Caco-2 (cell line): ENCODE measurements at regions not wholly inside any gene's neighbourhood (a gene's known extent, or its start where the extent isn't known, plus 50 kb on each side); places are given as distances from the start of the nearest gene placed in this dataset.

ENCODE experiments used
- BruUV-seq: library from RNA; stranded (reverse); fragments of 400-500 nt; replicated peaks from 2 replicates; lab custom pipeline; 2021; lab: Mats Ljungman, UMichigan
- CTCF ChIA-PET: fragments of 300-600 bp; sonication (Branson Sonifier 250); formaldehyde crosslinking; loops from one replicate; lab custom pipeline; 2022; ENCODE audit warnings: antibody characterized with exemption; lab: Charles Lee
- POLR2A ChIA-PET: fragments of 300-600 bp; sonication (Branson Sonifier 250); formaldehyde crosslinking; loops from one replicate; lab custom pipeline; 2022; ENCODE audit warnings: antibody characterized with exemption; lab: Charles Lee
- DNase-seq, 2 experiments: peaks; one replicate each; pipeline versions ENCODE4 v3.0.0 to v3.0.0-alpha.2; 2020 to 2022
- H3K27me3 ChIP-seq: replicated peaks from 2 replicates; pipeline ENCODE4 v1.6.0; 2011; ENCODE audit warnings: low read length; ENCODE audit not compliant: control insufficient read depth, insufficient read depth
- H3K36me3 ChIP-seq: 2 replicates; pipeline ENCODE4 v1.5.1; 2011; ENCODE audit warnings: low read length; ENCODE audit not compliant: control insufficient read depth, insufficient read depth
- H3K4me1 ChIP-seq: fragments of 250-450 bp; sonication (Bioruptor Pico); 2 replicates; pipeline ENCODE4 v1.5.1; 2020; ENCODE audit warnings: mild to moderate bottlenecking
- H3K4me3 ChIP-seq: 2 replicates; pipeline ENCODE4 v1.5.1; 2011; ENCODE audit warnings: low read depth, mild to moderate bottlenecking, control low read depth, low read length
- H3K9me3 ChIP-seq: fragments of 250-450 bp; sonication (Bioruptor Pico); 2 replicates; pipeline ENCODE4 v1.5.1; 2020; ENCODE audit warnings: mild to moderate bottlenecking, moderate library complexity
- H3K27ac Mint-ChIP-seq: one replicate; pipeline ENCODE4 v1.8.0; 2022; ENCODE audit warnings: mixed read lengths; ENCODE audit not compliant: unreplicated experiment
- H3K27me3 Mint-ChIP-seq: one replicate; pipeline ENCODE4 v1.8.0; 2022; ENCODE audit warnings: mixed read lengths; ENCODE audit not compliant: insufficient read depth, unreplicated experiment
- H3K36me3 Mint-ChIP-seq: one replicate; pipeline ENCODE4 v1.8.0; 2022; ENCODE audit warnings: mild to moderate bottlenecking, mixed read lengths; ENCODE audit not compliant: insufficient read depth, unreplicated experiment
- H3K4me1 Mint-ChIP-seq: one replicate; pipeline ENCODE4 v1.8.0; 2022; ENCODE audit warnings: low read depth, mixed read lengths; ENCODE audit not compliant: unreplicated experiment
- H3K4me3 Mint-ChIP-seq: one replicate; pipeline ENCODE4 v1.8.0; 2022; ENCODE audit warnings: mild to moderate bottlenecking, moderate library complexity, mixed read lengths; ENCODE audit not compliant: unreplicated experiment
- H3K9me3 Mint-ChIP-seq: one replicate; pipeline ENCODE4 v1.8.0; 2022; ENCODE audit warnings: mixed read lengths; ENCODE audit not compliant: unreplicated experiment
- intact Hi-C: fragments of 100-400 bp; cut with micrococcal nuclease; formaldehyde crosslinking; loops from one replicate; pipeline ENCODE4 v1.10.0; 2022; ENCODE audit not compliant: unreplicated experiment
- TF ChIP-seq, protein P1 (sequence below), 2 experiments: fragments of 200-600 bp in 1 of 2; IDR thresholded peaks; 1 replicate in 1 of 2; 2 replicates in 1 of 2; pipeline versions ENCODE4 v1.5.1 to v1.8.0; 2011 to 2022; ENCODE audit warnings: antibody characterized with exemption in 1 of 2, control low read depth in 1 of 2, inconsistent platforms in 1 of 2, low read depth in 1 of 2, low read length in 1 of 2, mild to moderate bottlenecking in 1 of 2, moderate library complexity in 1 of 2; ENCODE audit not compliant: insufficient read depth in 1 of 2, severe bottlenecking in 1 of 2, unreplicated experiment in 1 of 2

DNA sequence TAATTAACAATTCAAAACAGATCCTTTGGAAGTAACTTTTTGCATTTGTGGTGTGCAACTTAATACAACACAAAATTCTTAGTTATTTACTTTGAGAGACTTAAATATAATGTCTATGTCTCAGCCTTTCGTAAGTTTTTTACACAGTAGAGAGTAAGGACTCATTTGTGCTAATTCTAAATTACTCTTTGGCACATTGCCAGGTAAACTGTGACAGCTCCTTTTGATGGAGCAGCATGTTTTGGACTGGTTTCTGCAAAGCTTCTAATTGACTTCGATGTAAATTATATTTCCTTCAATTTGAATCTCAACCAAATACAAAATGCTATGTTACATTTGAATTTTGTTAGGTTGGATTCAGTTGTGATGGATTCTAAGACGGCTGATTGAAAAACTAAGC is 450.7 kb upstream of the OPRM1 start:
- ChIA-PET CTCF (no interaction called here), POLR2A (no interaction called here)
- H3K27me3 ChIP-seq = no peaks in the 10 kb centered on the region
- DNase-seq = no peak
- no peaks in the 10 kb centered on the region for H3K4me1 Mint-ChIP-seq
- TF ChIP-seq, protein P1, sequence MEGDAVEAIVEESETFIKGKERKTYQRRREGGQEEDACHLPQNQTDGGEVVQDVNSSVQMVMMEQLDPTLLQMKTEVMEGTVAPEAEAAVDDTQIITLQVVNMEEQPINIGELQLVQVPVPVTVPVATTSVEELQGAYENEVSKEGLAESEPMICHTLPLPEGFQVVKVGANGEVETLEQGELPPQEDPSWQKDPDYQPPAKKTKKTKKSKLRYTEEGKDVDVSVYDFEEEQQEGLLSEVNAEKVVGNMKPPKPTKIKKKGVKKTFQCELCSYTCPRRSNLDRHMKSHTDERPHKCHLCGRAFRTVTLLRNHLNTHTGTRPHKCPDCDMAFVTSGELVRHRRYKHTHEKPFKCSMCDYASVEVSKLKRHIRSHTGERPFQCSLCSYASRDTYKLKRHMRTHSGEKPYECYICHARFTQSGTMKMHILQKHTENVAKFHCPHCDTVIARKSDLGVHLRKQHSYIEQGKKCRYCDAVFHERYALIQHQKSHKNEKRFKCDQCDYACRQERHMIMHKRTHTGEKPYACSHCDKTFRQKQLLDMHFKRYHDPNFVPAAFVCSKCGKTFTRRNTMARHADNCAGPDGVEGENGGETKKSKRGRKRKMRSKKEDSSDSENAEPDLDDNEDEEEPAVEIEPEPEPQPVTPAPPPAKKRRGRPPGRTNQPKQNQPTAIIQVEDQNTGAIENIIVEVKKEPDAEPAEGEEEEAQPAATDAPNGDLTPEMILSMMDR (IDR thresholded peaks at IDR 0.05; ENCODE audit: insufficient read depth in 1 of 2, low read depth in 1 of 2, low read length in 1 of 2, severe bottlenecking in 1 of 2, unreplicated experiment in 1 of 2) = no peak
- H3K9me3 ChIP-seq = no peaks in the 10 kb centered on the region
- H3K36me3 Mint-ChIP-seq = no peaks in the 10 kb centered on the region
- H3K4me1 ChIP-seq = no peaks in the 10 kb centered on the region
- H3K4me3 Mint-ChIP-seq = no peak overlapping the region
- no peak overlapping the region for H3K4me3 ChIP-seq
- intact Hi-C loops = no loop called here
- BruUV-seq = no TSS peak
- H3K27me3 Mint-ChIP-seq = peaks cover 6% of the 10 kb centered on the region
- no peaks in the 10 kb centered on the region for H3K36me3 ChIP-seq
- no peaks in the 10 kb centered on the region for H3K9me3 Mint-ChIP-seq
- no peak overlapping the region for H3K27ac Mint-ChIP-seq

DNA sequence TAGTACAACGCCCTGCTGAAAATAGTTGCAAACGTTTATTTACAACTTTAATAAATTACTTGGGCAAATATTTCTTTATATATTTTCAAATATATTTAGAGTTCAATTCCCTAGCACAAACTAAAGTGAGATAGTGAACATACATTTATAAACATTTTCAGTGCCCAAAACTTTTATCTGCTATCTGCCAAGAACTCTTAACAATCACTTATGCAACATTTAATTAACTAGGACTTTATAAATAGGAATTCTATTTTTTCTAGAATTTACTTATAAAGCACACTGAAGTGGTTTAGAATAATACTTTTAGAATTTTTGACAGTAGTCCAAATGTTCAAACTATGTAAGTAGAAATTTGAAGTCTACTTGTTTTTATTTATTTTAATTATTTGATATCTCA is 452.6 kb upstream of the RGS17 start:
- CTCF ChIA-PET = no interaction called here
- H3K9me3 Mint-ChIP-seq = no peaks in the 10 kb centered on the region
- TF ChIP-seq, protein P1 (IDR thresholded peaks at IDR 0.05; ENCODE audit: insufficient read depth in 1 of 2, low read depth in 1 of 2, low read length in 1 of 2, severe bottlenecking in 1 of 2, unreplicated experiment in 1 of 2) = no peak
- intact Hi-C loops = no loop called here
- peaks cover 5% of the 10 kb centered on the region for H3K27me3 Mint-ChIP-seq
- H3K4me1 ChIP-seq = no peaks in the 10 kb centered on the region
- no peak overlapping the region for H3K27ac Mint-ChIP-seq
- H3K4me1 Mint-ChIP-seq = no peaks in the 10 kb centered on the region
- POLR2A ChIA-PET = no interaction called here
- no peak overlapping the region for H3K4me3 ChIP-seq
- H3K9me3 ChIP-seq = no peaks in the 10 kb centered on the region
- no TSS peak for BruUV-seq
- DNase-seq = no peak
- H3K4me3 Mint-ChIP-seq = no peak overlapping the region
- no peaks in the 10 kb centered on the region for H3K36me3 Mint-ChIP-seq
- H3K27me3 ChIP-seq = no peaks in the 10 kb centered on the region
- no peaks in the 10 kb centered on the region for H3K36me3 ChIP-seq

DNA sequence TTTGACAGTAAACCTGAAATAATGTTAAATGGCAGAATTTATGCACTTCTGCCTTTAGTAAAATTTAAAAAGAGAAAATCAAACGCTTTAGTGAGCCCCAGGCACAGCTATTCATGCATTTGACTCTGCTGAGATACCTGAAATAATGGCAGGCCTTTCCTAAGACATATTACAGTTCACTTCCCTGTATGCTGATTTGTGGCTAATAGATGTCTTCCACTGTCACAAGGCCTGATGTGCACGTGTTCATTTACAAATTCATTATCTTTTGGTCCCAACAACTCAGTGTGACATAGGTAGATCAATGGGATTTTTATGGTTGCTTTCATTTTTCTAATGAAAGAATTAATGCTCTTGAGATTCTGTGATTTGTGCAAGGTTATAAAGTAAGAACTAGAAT is 449.7 kb upstream of the RGS17 start:
- Mint-ChIP-seq H3K27me3 (peaks cover 7% of the 10 kb centered on the region), H3K4me3 (no peak overlapping the region)
- CTCF ChIA-PET = no interaction called here

More for the DNA sequence above, 449.7 kb upstream of the RGS17 start:
- Histone ChIP-seq H3K4me1 (no peaks in the 10 kb centered on the region), H3K36me3 (no peaks in the 10 kb centered on the region), H3K27me3 (no peaks in the 10 kb centered on the region), H3K4me3 (no peak overlapping the region), H3K9me3 (no peaks in the 10 kb centered on the region)
- Mint-ChIP-seq H3K4me1 (no peaks in the 10 kb centered on the region), H3K36me3 (no peaks in the 10 kb centered on the region), H3K9me3 (no peaks in the 10 kb centered on the region), H3K27ac (no peak overlapping the region)
- no TSS peak for BruUV-seq
- POLR2A ChIA-PET = no interaction called here
- TF ChIP-seq, protein P1 (IDR thresholded peaks at IDR 0.05; ENCODE audit: insufficient read depth in 1 of 2, low read depth in 1 of 2, low read length in 1 of 2, severe bottlenecking in 1 of 2, unreplicated experiment in 1 of 2) = no peak
- DNase-seq = no peak
- intact Hi-C loops = no loop called here
